PFSK-1 (cell line): ENCODE measurements at regions not wholly inside any gene's neighbourhood (a gene's known extent, or its start where the extent isn't known, plus 50 kb on each side); places are given as distances from the start of the nearest gene placed in this dataset.

Experiments used
- POLR2AphosphoS5 ChIP-seq: IDR thresholded peaks from 2 replicates; pipeline ENCODE4 v1.6.1; 2012; ENCODE audit warnings: low read depth, mild to moderate bottlenecking, control low read depth, low read length, moderate library complexity
- SIN3A ChIP-seq: IDR thresholded peaks from 2 replicates; pipeline ENCODE4 v1.6.1; 2012; ENCODE audit warnings: mild to moderate bottlenecking, low read length, moderate library complexity, borderline replicate concordance; ENCODE audit not compliant: insufficient read depth
- TAF1 ChIP-seq: IDR thresholded peaks from 2 replicates; pipeline ENCODE4 v1.6.1; 2012; ENCODE audit warnings: low read length, control low read depth, borderline replicate concordance; ENCODE audit not compliant: insufficient read depth

DNA sequence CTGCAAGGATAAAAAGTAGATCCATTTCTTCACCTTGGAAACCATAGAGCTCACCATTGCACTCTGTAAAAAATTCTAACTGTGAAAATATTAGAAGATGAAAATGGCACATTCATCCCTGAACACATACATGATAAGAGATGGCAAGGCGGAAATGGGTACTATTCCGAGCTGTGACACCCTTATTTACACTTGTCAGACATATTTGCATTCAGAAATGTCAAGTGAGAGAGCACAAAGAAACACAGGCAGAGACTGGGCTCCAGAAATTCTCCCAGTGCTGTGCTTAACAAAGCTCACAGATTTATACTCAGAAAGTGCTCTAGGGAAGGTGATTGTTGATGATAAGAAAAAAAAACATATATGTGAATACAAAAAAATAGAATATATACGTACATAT is 170.3 kb upstream of the PUM3 start:
- TF ChIP-seq SIN3A (no peak), TAF1 (no peak), POLR2AphosphoS5 (no peak)
